Mucosa of rectum (tissue), 2 donors: ENCODE measurements at regions not wholly inside any gene's neighbourhood (a gene's known extent, or its start where the extent isn't known, plus 50 kb on each side); places are given as distances from the start of the nearest gene placed in this dataset.

ENCODE experiments used
- H3K27ac ChIP-seq, 2 donors: one replicate each; pipeline ENCODE4 v1.7.0; 2013; ENCODE audit warnings: inconsistent platforms in 2 of 2, low read depth in 2 of 2, low read length in 2 of 2
- H3K27me3 ChIP-seq, 2 donors: one replicate each; pipeline ENCODE4 v1.7.0; 2013; ENCODE audit warnings: low read length in 2 of 2; ENCODE audit not compliant: control insufficient read depth in 2 of 2, insufficient read depth in 2 of 2
- H3K36me3 ChIP-seq, 2 donors: one replicate each; pipeline ENCODE4 v1.7.0; 2013; ENCODE audit warnings: low read length in 2 of 2; ENCODE audit not compliant: control insufficient read depth in 2 of 2, insufficient read depth in 2 of 2
- H3K4me1 ChIP-seq, 2 donors: one replicate each; pipeline ENCODE4 v1.7.0; 2013; ENCODE audit warnings: low read length in 2 of 2, mild to moderate bottlenecking in 1 of 2; ENCODE audit not compliant: control insufficient read depth in 2 of 2, insufficient read depth in 2 of 2
- H3K4me3 ChIP-seq, 2 donors: one replicate each; pipeline ENCODE4 v1.7.0; 2013; ENCODE audit warnings: low read length in 2 of 2
- H3K9ac ChIP-seq, 2 donors: one replicate each; pipeline ENCODE4 v1.7.0; 2013; ENCODE audit warnings: low read length in 2 of 2, low read depth in 1 of 2, mild to moderate bottlenecking in 1 of 2
- H3K9me3 ChIP-seq, 2 donors: one replicate each; pipeline ENCODE4 v1.7.0; 2013; ENCODE audit warnings: low read length in 2 of 2; ENCODE audit not compliant: control insufficient read depth in 2 of 2
- donor health status: healthy.
- donor health status: Normal muscosa, but diverticular disease.

GRCh38 chr17:33401249-33401648 is 108.2 kb upstream of the ASIC2 start:
- Histone ChIP-seq H3K4me1 (no peaks in the 10 kb centered on the region), H3K9ac (no peak overlapping the region), H3K27me3 (peaks cover 0 to 9% of the 10 kb centered on the region in 2 donors), H3K36me3 (no peaks in the 10 kb centered on the region), H3K4me3 (no peak overlapping the region), H3K27ac (no peak overlapping the region), H3K9me3 (no peaks in the 10 kb centered on the region)

- Histone ChIP-seq H3K4me3 (no peak overlapping the region), H3K9me3 (no peaks in the 10 kb centered on the region), H3K9ac (no peak overlapping the region), H3K27ac (no peak overlapping the region), H3K4me1 (no peaks in the 10 kb centered on the region), H3K27me3 (peaks cover 0 to 9% of the 10 kb centered on the region in 2 donors), H3K36me3 (no peaks in the 10 kb centered on the region)
Measured at GRCh38 chr17:33403194-33403593, 110.1 kb upstream of the ASIC2 start.

GRCh38 chr17:33404070-33404819 is 111.2 kb upstream of the ASIC2 start:
- Histone ChIP-seq H3K9me3 (no peaks in the 10 kb centered on the region), H3K27me3 (peaks cover 0 to 7% of the 10 kb centered on the region in 2 donors), H3K4me3 (no peak overlapping the region), H3K9ac (no peak overlapping the region), H3K36me3 (no peaks in the 10 kb centered on the region), H3K27ac (no peak overlapping the region), H3K4me1 (no peaks in the 10 kb centered on the region)

GRCh38 chr17:33416131-33416530 is 123.0 kb upstream of the ASIC2 start:
- H3K9me3 ChIP-seq, result no peaks in the 10 kb centered on the region

GRCh38 chr17:33421933-33422332 is 128.8 kb upstream of the ASIC2 start:
- Histone ChIP-seq H3K4me3 (no peak overlapping the region), H3K9me3 (no peaks in the 10 kb centered on the region), H3K9ac (no peak overlapping the region), H3K27ac (no peak overlapping the region), H3K27me3 (peaks cover 0 to 2% of the 10 kb centered on the region in 2 donors), H3K36me3 (no peaks in the 10 kb centered on the region), H3K4me1 (no peaks in the 10 kb centered on the region)

More at GRCh38 chr17:33416131-33416530, 123.0 kb upstream of the ASIC2 start:
- Histone ChIP-seq H3K4me1 (no peaks in the 10 kb centered on the region), H3K27me3 (peaks cover 0 to 2% of the 10 kb centered on the region in 2 donors), H3K27ac (no peak overlapping the region), H3K4me3 (no peak overlapping the region), H3K36me3 (no peaks in the 10 kb centered on the region), H3K9ac (no peak overlapping the region)

- Histone ChIP-seq H3K9ac (no peak overlapping the region), H3K4me1 (no peaks in the 10 kb centered on the region), H3K27ac (no peak overlapping the region), H3K36me3 (no peaks in the 10 kb centered on the region), H3K9me3 (no peaks in the 10 kb centered on the region), H3K27me3 (peaks cover 0 to 3% of the 10 kb centered on the region in 2 donors), H3K4me3 (no peak overlapping the region)
Measured at GRCh38 chr17:33433581-33433980, 140.5 kb upstream of the ASIC2 start.

- no peak overlapping the region for H3K27ac ChIP-seq
- peaks cover 0 to 3% of the 10 kb centered on the region in 2 donors for H3K27me3 ChIP-seq
- H3K4me3 ChIP-seq, result no peak overlapping the region
- H3K36me3 ChIP-seq, result no peaks in the 10 kb centered on the region
- H3K9ac ChIP-seq, result no peak overlapping the region
- no peaks in the 10 kb centered on the region for H3K4me1 ChIP-seq
- H3K9me3 ChIP-seq, result no peaks in the 10 kb centered on the region
Measured at GRCh38 chr17:33434841-33435240, 141.7 kb upstream of the ASIC2 start.

GRCh38 chr17:33435721-33436301 is 142.7 kb upstream of the ASIC2 start:
- Histone ChIP-seq H3K36me3 (no peaks in the 10 kb centered on the region), H3K27ac (no peak overlapping the region), H3K4me3 (no peak overlapping the region), H3K9me3 (no peaks in the 10 kb centered on the region), H3K4me1 (no peaks in the 10 kb centered on the region), H3K27me3 (no peaks in the 10 kb centered on the region), H3K9ac (no peak overlapping the region)

- Histone ChIP-seq H3K27ac (no peak overlapping the region), H3K36me3 (no peaks in the 10 kb centered on the region), H3K9ac (no peak overlapping the region), H3K9me3 (no peaks in the 10 kb centered on the region), H3K4me1 (no peaks in the 10 kb centered on the region), H3K27me3 (no peaks in the 10 kb centered on the region), H3K4me3 (no peak overlapping the region)
Measured at GRCh38 chr17:33436321-33436720, 143.2 kb upstream of the ASIC2 start.

GRCh38 chr17:33438139-33438538 is 145.0 kb upstream of the ASIC2 start:
- Histone ChIP-seq H3K4me3 (no peak overlapping the region), H3K36me3 (no peaks in the 10 kb centered on the region), H3K9ac (no peak overlapping the region), H3K4me1 (no peaks in the 10 kb centered on the region), H3K9me3 (no peaks in the 10 kb centered on the region), H3K27me3 (no peaks in the 10 kb centered on the region), H3K27ac (no peak overlapping the region)
